Right atrium auricular region (tissue), 2 donors: ENCODE measurements at regions not wholly inside any gene's neighbourhood (a gene's known extent, or its start where the extent isn't known, plus 50 kb on each side); places are given as distances from the start of the nearest gene placed in this dataset.

ENCODE experiments used
- DNase-seq: peaks from one replicate; pipeline ENCODE4 v3.0.0-alpha.2; 2019; ENCODE audit warnings: low spot score
- H3K27ac ChIP-seq, 2 donors: fragments of 200-600 bp; sonication (generic); 1 replicate in 1 of 2; 2 replicates in 1 of 2; pipeline ENCODE4 v1.5.1; 2016 to 2019
- H3K27me3 ChIP-seq, 2 donors: fragments of 200-600 bp; sonication (generic); one replicate each; pipeline versions ENCODE4 v1.5.1 to v1.6.0; 2017 to 2019
- H3K36me3 ChIP-seq: fragments of 200-600 bp; sonication (generic); one replicate; pipeline ENCODE4 v1.5.1; 2016
- H3K4me1 ChIP-seq, 2 donors: fragments of 200-600 bp; sonication (generic); one replicate each; pipeline versions ENCODE4 v1.5.1 to v1.6.0; 2017 to 2019
- H3K4me3 ChIP-seq, 2 donors: fragments of 200-600 bp; sonication (generic); 1 replicate in 1 of 2; 2 replicates in 1 of 2; pipeline ENCODE4 v1.5.1; 2017 to 2019; ENCODE audit warnings: mild to moderate bottlenecking in 1 of 2, moderate library complexity in 1 of 2
- H3K9me3 ChIP-seq, 2 donors: fragments of 200-600 bp; sonication (generic); one replicate each; pipeline ENCODE4 v1.5.1; 2019
- TF ChIP-seq, protein P1 (sequence below), 2 donors: fragments of 200-600 bp; sonication (generic); IDR thresholded peaks; one replicate each; pipeline ENCODE4 v1.5.1; 2019; ENCODE audit warnings: antibody characterized with exemption in 2 of 2

DNA sequence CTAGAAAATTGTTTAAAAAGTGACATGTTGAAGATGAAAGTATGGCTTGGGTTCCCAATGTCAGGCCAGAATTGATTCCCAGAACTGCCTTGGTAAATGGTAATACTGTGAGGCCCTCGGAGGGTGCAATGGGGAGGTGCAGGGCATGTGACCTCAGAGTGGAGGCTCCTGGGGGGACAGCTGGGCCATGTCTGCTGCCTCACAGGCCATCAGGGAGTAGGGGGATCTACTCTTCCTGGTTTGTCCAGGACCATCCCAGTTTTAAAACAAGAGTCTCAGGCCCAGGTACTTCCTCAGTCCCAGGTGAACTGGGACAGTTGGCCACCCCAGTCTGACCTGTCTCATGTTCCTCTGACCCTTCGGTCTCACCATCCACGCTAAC is 55.3 kb upstream of the SNX9 start:
- Histone ChIP-seq H3K9me3 (no peaks in the 10 kb centered on the region), H3K36me3 (no peaks in the 10 kb centered on the region), H3K4me3 (no peak overlapping the region), H3K27me3 (no peaks in the 10 kb centered on the region), H3K4me1 (peaks cover 0 to 22% of the 10 kb centered on the region in 2 donors), H3K27ac (peak overlapping the region in 1 of 2 donors; percentile 7)
- TF ChIP-seq, protein P1, sequence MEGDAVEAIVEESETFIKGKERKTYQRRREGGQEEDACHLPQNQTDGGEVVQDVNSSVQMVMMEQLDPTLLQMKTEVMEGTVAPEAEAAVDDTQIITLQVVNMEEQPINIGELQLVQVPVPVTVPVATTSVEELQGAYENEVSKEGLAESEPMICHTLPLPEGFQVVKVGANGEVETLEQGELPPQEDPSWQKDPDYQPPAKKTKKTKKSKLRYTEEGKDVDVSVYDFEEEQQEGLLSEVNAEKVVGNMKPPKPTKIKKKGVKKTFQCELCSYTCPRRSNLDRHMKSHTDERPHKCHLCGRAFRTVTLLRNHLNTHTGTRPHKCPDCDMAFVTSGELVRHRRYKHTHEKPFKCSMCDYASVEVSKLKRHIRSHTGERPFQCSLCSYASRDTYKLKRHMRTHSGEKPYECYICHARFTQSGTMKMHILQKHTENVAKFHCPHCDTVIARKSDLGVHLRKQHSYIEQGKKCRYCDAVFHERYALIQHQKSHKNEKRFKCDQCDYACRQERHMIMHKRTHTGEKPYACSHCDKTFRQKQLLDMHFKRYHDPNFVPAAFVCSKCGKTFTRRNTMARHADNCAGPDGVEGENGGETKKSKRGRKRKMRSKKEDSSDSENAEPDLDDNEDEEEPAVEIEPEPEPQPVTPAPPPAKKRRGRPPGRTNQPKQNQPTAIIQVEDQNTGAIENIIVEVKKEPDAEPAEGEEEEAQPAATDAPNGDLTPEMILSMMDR (IDR thresholded peaks at IDR 0.05): no peak
- no peak for DNase-seq

GRCh38 chr6:157768304-157768703 is 54.7 kb upstream of the SNX9 start:
- no peaks in the 10 kb centered on the region for H3K9me3 ChIP-seq
- H3K27ac ChIP-seq: peak overlapping the region in 1 of 2 donors; percentile 7
- TF ChIP-seq, protein P1 (IDR thresholded peaks at IDR 0.05): no peak

GRCh38 chr6:157768863-157769551 is 54.0 kb upstream of the SNX9 start:
- H3K4me1 ChIP-seq: peaks cover 0 to 12% of the 10 kb centered on the region in 2 donors
- TF ChIP-seq, protein P1 (IDR thresholded peaks at IDR 0.05): no peak
- no peak overlapping the region for H3K4me3 ChIP-seq
- H3K27ac ChIP-seq: no peak overlapping the region
- H3K27me3 ChIP-seq: no peaks in the 10 kb centered on the region
- no peaks in the 10 kb centered on the region for H3K9me3 ChIP-seq
- no peak for DNase-seq
- no peaks in the 10 kb centered on the region for H3K36me3 ChIP-seq

More at GRCh38 chr6:157768304-157768703, 54.7 kb upstream of the SNX9 start:
- Histone ChIP-seq H3K36me3 (no peaks in the 10 kb centered on the region), H3K4me3 (no peak overlapping the region), H3K4me1 (peaks cover 0 to 19% of the 10 kb centered on the region in 2 donors), H3K27me3 (no peaks in the 10 kb centered on the region)
- no peak for DNase-seq

DNA sequence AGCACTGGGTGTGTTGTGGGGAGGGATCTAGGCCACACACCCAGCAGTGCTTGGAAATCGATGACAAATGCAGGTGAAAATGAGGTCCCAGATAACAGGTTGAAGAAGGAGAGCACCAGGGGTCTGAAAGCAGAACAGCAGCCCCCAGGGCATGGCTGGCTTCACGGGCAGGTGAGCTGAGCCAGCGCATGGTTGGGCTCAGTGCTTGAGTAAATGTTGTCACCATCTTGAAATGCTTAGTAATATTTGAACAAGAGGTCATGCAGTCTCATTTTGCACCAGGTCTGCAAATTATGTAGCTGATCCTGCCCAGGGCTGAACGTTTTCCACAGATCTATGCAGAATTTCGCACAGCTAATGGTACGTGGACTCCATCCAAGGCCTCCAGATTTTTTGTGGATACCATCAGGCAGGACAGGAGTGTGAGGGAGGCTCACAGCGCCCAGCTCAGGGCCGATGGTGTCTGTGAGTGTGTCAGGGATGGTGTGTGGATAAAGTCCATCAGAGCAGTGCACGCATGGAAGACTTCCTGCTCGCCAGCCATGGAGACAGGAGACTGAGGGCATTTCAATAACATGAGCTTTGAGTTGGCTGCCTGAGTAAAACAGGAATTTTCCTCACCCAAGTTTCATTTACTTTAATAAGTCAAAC is 53.1 kb upstream of the SNX9 start:
- Histone ChIP-seq H3K4me3 (no peak overlapping the region), H3K27ac (no peak overlapping the region), H3K4me1 (peaks cover 0 to 3% of the 10 kb centered on the region in 2 donors), H3K9me3 (no peaks in the 10 kb centered on the region), H3K27me3 (no peaks in the 10 kb centered on the region), H3K36me3 (no peaks in the 10 kb centered on the region)
- TF ChIP-seq, protein P1 (IDR thresholded peaks at IDR 0.05): no peak
- DNase-seq: no peak

DNA sequence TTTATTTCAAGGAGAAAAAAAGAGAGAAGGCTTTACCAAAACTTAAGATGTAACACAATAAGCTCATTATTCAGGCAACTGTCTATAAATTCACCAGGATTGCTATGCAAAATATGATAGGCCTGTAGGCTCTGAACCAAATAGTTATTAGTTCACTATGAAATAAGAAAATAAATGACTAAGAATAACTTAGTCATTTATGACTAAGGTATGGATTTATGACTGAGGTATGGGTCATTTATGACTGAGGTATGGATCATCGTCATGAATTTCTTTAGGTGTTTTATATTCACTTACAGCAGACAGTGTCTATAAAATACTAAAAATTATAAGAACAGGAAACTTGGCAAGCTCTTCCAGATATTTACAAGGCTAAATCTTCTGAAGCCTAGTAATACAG is 52.1 kb upstream of the SNX9 start:
- Histone ChIP-seq H3K4me3 (no peak overlapping the region), H3K4me1 (no peaks in the 10 kb centered on the region), H3K27me3 (no peaks in the 10 kb centered on the region), H3K9me3 (no peaks in the 10 kb centered on the region), H3K36me3 (no peaks in the 10 kb centered on the region), H3K27ac (no peak overlapping the region)
- no peak for DNase-seq
- TF ChIP-seq, protein P1 (IDR thresholded peaks at IDR 0.05): no peak
